NOMO-1 (cell line): ENCODE measurements at regions not wholly inside any gene's neighbourhood (a gene's known extent, or its start where the extent isn't known, plus 50 kb on each side); places are given as distances from the start of the nearest gene placed in this dataset.

ENCODE experiments used
- DNase-seq, 2 experiments: peaks; one replicate each; lab custom pipeline; 2025; ENCODE audit not compliant: unreplicated experiment in 2 of 2; lab: John Stamatoyannopoulos, UW

DNA sequence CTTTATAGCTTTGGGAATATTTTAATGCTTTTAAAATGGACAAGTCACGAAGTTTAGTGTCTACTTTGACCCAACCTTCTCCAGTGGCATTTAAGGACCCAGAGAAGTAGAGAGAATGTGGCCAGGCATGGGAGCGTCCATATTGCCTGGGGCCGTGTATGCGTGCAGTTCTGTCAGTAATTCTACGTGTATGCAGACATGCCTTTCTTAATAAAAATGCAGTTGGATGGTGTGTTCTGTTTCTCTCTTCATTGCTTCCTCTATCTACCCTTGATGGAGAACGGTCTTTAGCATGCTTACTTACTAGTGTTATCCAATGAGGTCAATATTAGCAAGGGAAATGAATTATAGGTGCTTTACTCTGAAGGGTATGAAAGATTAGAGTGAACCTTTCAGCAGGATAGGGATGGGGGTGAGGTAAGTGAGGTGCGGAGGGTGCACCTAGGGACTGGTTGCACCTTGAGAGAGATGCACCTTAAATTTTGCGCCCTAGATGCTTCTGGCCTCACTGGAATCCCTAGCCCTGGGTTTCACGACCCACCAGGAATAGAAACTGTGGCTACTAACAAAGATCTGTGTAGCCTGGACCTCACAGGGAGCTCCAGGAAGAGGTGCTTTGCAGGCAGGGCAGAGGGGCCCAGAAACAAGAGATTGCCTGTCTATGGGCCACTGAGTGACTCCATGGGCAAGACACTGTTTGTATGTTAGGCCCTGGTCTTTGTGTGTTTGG, 194.3 kb downstream of the MYCN start:
- DNase-seq: no peak

DNA sequence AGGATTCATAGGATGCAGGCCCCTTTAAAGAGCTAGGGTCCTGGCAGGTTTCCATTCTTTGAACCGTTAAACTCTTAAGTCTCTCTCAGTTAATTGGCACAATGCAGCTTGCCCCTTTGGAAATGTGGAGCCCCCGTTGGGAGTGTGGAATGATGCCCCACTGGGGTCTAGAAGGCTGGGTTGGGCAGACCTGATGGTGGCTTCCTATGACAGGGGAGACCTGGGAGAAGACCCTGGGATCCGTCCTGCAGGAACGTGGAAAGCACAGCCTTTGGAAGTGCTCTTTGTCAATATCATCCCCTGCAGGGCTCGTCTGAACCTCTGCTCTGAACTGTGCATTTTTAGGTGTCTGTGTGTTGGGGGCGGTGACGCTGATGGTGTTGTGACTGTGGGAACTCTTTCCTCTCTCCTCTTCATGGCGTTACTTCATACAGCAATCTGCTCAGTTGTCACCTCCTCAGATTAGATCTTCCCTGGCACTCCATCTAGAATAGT, 190.6 kb downstream of the MYCN start:
- no peak for DNase-seq

DNA sequence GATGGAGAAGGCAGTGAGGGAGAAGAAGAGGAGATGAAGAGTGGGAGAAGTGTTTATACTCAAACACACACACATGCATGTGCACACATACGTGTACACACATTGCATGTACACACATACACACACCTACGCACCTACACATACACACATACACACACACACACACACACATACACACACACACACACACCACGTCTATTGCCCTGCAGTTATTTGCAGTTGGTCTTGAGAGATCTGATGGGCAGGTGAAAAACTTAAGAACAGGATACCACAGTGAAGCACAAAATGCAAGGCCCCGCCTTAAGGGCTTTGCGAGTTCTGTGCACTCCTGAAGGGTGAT, 190.2 kb downstream of the MYCN start:
- DNase-seq: no peak

DNA sequence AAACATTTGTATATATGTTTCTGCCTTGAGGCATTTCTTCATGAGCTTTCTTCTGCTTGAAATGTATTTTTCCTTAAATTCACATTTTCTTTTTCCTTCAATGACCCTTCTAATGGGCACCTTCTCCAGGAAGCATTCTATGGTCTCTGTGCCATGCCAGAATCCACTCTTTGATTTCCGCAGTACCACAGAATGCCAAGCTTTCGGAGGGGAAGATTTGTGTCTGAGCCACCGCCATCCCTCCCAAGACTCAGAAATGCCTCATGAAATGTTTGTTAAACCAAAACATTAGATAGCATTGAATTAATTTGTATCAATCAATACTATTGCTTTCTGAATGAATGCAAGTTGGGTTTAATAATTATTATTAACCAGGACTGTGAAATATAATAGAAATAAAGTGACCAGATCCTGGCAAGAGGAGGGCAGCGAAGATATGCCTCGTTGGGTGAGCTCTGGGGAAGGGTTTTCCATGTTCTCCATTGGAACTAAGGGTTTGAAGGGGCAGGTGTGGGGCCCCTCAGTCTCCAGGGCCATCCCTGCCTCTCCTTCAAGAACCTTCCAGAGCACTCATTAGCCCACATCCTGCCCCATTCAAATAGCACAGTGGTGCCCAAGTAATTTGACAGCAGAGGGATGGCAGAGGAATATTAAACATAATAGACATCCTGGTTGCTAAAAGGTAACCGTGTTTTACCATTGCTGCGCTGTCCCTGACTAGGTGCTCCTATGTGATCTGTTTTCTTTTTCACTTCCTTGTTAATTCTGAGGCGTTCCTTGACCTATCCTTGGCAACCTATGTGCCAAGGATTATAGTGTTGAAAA, 189.6 kb downstream of the MYCN start:
- no peak for DNase-seq

DNA sequence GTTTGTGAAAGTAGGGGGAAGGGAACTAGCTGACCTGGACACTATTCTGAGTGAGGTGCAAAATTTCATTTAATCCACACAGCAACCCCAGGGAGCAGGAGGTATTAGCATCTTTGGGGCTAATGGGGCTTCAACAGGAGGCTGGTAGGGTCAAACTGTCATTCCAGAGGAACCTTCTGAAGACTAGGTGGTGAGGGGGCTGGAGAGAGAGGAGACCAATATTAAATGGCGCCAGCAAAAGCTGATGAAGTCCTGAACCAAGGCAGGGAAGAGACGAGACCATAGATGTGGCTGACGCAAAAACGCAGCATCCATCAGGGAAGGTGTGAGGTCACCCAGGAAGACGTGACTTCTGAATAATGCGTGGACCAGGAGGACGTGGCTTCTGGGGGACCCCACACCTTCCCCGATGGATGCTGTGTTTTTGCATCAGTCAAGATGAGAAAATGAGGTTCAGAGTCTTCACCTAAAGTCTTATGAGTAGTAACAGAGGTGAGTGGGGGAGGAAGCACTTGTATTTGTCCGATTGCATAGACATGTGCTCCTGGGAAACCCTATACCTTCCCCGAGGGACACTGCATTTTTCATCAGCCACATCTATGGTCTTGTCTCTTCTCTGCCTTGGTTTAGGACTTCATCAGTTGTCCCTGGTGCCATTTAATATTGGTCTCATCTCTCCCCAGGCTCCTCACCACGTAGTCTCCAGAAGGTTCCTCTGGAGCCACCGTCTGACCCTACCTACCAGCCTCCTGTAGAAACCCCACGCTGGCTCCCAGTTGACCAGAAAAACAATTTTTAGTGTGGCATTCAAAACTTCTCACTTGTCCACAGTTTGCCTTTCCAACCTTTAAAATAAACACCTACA, 188.6 kb downstream of the MYCN start:
- no peak for DNase-seq

DNA sequence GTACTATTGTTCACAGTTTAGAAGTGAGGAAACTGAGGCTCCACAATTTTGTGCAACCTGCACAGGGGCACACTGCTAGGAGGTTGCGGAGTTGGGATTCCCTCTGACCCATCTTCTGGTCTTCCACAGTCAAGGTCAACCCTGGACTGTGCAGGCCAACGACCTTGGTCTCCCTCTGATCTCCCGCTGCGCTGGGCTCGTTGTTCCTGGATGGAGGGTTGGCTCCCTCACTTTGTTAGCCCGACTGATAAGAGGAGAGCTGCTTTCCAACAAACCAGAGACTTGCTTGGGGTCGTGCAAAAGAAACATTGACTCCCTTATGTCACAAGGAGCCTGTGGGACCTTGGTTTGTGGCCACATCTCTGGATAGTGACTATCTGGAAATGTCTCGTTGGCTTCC, 187.6 kb downstream of the MYCN start:
- no peak for DNase-seq

DNA sequence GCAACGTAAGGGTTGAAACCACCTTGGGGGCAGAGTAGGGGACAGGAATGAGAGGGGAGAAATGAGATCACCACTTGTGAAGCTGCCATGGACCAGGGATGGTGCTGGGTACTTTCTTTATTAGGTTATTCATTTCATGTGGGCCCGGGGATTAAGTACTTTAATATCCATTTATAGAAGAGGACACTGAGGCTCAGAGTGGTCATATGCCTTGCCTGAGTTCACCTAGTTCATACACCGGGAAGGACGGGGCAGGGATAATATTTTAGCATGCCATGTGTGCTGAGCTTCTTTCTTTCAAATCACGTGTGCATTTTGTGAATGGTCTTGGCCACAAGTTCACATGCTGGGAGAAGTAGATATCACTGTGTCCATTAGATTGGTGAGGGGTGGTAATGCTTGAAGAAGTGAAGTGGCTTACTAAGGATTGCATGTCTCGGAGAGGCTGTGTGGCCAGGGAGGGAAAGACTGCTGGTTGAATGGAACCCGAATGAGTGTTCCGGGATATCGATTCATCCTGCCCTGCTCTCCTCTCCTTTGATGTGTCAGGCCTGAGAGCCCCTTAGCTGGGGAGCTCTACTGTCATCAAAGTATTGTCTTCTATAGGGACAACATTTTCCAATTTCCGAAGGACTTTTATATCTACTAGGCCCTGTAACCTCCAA, 187.1 kb downstream of the MYCN start:
- DNase-seq: no peak

DNA sequence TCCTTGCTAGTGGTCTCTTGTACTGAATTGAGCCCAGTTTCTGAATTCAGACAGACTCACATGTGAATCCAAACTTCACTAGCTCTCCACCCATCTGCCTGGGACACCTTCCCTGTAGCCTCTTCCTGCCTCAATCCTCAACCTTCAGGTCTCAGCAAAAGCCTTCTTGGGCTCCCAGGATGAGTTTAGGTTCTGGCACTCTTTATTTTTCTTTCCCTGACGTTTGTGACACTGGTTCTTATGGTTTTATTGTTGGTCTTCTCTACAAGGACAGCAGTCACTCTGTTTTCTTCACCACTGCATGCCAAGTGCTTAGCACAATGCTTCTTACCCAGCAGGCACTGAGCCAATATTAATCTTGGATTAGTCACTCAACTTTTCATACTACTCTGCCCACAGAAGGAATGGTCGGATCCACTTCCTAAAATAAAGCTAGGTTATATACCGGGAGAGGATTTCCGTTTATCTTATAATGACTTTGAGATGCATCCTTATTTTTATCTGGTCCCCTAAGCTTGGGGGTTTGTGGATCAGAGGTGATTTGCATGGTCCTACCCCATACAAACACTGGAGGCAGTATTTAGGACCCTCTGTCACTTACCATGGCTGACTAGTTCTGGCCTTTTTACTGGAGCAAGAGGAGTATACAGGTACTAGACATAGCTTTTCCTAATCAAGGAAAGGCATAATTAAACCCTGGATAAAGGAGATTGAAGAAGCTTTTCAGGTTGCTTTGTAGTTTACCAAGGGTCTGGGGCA, 186.3 kb downstream of the MYCN start:
- no peak for DNase-seq

DNA sequence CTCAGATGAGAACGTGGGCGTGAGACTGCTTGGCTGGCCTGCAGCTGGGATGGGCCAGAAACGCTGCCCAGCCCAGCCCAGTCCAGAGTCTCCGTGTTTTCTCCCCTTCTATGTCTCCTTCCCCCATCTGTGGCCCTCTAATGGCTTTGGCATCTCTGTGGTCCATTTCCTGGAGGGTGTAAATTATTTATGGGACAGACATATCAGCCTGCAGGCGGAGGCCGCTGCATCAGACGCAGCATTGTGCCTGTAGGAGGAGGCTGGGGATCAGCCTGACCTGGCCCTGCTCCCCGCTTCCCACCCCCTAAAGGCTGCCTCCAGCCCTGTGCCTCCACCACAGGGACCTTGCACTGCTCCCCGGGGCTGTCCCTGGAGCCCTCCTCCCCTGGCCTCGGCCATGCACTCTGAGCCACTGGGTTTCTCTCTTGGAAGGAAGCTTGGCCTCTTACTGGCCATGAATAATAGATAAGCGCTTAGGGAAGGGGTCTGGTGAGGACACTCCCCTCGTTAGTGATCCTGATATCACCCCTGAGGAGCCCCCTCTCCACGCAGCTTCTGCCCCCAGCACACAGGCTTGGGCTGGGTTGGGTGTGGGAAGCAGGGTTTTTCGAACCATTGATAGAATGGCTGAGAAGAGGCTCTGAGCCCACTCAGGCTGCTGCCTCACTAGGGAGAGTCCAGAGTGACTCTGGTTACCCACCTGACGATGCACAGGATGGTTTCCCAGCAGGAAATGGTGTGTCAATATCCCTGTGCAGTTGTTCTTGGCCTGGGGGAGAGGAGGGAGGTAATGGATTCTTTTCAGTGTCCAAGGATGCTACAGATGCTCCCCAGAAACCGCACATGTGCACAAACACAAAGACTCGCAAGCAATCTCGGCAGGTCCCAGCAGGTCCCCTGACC, 185.5 kb downstream of the MYCN start:
- DNase-seq: no peak

DNA sequence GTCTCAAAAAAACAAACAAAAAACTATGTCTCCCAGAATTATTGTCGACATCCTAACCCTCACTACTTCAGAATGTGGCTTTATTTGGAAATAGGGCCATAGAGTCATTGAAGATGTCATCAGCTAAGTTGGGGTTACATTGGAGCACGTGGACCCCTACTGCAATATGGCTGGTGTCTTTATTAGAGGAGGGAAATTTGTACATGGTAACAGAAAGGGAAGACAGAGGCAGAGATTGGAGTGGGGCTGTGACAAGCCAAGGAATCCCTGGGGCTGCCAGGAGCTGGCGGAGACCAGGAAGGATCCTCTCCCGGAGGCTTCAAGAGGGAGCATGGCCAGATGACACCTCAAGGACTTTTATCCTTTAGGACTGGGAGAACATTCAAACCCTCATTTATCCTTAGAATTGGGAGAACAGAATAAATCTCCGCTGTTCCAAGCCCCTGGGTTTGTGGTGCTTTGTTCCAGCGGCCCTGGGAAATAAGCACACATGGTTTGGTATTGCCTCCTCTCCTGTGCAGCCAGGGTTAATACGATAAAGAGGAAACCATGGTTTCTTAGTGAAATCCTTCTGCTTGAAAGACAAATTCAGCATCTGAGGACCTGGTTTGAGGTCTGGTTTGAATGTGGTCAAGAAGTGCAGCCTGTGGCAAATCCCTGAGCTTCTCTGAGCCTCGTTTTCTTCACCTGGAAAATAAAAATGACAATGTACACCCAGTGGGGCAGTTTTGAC, 184.7 kb downstream of the MYCN start:
- DNase-seq: no peak

DNA sequence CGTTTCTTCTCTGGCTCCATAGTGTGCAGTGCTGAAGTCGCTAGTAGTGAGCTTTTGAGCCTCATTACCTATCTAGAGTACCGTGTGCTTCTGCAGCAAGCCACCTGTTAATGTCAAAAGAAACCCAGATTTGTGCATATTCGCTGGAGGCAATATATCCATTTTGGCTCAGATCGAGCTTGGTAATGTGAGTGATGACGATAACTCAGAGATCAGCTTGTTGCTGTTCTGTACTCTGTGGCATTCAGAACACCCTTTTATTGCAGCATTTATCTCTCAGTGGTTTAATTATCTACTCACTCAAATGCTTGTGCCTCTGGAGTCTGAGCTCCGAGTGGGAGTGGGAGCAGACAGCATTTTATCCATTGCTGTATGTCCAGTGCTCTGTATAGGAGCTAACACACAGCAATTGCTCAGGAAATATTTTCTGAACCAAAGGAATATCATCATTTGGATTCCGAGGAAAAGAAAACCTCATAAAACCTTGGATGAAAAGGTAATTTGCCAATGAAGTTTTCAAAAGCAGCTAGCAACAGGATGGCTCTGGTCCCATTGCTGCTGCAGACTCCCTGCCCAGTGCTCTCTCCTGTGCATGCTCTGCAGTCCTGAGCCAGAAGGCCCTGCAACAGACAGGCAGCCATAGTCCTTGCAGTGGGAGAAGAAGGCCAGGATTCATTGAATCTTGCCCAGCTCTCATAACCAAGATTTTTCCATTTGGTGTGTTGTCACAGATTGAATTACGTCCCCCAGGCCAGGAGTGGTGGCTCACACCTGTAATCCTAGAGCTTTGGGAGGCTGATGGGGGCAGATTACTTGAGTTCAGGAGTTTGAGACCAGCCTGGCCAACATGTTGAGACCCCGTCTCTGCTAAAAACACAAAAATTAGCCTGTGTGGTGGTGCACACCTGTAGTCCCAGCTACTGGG, 183.8 kb downstream of the MYCN start:
- DNase-seq: no peak

DNA sequence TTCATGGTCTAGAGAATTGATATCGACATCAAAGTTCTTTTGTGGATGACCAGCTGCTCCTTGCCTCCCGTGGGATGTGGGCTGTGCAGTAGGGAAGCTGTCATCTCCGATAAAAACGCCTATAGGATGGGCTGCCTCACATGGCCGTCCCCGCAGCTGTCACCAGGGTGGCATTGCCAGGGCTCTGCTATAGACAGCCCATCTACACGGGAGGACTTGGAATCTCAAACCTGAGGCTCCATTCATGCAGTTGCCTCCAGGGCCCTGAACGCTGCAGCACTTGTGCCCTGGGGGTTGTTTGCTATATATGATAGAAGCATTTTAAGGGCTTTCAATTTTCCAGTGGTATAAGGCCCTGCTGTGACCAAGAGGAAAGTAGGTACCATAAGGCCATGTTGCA, 183.1 kb downstream of the MYCN start:
- no peak for DNase-seq

DNA sequence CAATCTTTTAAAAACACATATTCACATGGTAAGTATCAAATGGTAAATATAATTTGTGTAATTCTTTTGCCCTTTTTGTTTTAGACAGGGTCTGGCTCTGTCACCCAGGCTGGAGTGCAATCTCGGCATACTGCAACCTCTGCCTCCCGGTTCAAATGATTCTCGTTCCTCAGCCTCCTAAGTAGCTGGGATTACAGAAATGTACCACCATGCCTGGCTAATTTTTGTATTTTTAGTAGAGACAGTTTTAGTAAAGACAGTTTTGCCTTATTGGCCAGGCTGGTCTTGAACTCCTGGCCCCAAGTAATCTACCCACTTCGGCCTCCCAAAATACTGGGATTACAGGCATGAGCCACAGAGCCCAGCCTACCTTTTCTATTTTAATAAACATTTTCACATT, 182.2 kb downstream of the MYCN start:
- DNase-seq: no peak

DNA sequence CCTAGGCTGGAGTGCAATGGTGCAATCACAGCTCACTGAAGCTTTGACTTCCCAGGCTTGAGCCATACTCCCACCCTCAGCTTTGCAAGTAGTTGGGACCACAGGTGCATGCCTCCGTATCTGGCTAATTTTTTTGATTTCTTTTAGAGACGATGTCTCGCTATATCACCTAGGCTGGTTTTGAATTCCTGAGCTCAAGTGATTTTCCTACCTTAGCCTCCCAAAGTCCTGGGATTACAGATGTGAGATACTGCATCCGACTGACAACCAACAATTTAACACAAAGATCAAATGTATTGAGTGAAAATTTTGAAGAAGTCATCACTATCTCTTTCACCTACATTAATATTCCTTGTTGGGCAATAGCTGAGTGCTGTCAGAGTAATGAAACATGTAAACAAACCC, 181.6 kb downstream of the MYCN start:
- no peak for DNase-seq

DNA sequence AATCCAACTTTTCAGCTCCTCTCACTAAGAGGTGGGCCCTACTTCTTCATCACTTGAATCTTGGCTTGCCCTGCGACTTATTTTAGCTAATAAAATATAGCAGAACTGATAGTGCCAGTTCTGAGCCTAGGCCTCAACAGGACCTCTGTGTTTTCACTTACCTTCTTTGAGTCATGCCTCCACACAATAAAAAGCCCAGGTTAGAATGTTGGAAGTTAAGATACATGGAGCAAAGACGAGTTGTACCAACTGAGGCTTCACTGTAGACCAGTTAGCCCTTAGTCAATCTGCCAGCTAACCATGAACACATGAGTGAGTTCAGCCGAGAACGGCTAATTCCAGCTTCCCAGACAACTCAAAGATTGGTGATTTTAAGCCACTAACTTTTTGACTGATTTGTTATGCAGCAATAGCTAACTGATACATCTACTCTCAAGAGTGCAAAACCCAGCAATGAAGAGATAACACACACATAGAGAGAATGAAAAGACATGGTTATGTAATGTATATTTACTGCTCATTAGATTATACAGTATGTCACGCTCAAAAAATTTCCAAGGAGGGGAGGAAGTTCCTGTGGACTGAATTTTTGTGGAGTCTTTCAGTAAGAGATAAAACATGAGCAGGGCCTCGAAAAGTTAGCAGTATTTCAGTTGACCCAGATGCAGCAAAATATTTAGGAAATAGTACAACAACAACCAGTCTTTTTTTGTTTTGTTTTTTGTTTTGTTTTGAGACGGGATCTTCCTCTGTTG, 181.1 kb downstream of the MYCN start:
- DNase-seq: no peak

DNA sequence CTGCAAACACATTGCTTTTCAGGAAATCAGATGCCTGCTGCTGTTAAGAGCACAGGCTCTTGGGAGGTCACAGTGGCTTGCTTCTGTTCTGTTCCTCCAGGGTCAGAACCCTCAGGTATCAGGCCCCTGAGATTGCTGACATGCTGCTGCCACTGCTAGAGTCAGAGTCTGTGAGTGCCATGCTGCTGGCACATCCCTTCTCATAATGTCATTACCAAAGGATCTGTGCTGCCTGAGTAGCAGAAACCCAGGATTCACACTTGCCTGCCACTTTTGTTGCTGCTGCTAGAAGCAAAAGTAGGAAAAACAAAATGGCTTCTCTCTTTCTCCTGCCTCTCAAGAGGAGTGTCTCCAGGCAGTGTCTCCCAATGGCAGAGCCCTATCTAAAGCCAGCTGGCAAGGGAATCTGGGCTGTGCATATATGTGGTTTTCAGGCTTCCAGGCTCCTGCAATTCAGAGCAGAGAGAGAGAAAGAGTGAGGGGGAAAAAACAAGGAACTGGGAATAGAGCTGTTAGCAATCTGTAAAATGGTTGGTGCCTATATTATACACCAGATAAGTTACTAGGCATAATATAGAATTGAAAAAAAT, 180.3 kb downstream of the MYCN start:
- DNase-seq: no peak
